GM23248 (cell line): ENCODE measurements at regions not wholly inside any gene's neighbourhood (a gene's known extent, or its start where the extent isn't known, plus 50 kb on each side); places are given as distances from the start of the nearest gene placed in this dataset.
A peak's percentile ranks its signal among the peaks of the same experiment; 100 is the strongest.

Source experiments
- EZH2 ChIP-seq: fragments of 200-600 bp; sonication (generic); IDR thresholded peaks from 2 replicates; pipeline ENCODE4 v1.6.1; 2018; ENCODE audit warnings: antibody characterized with exemption, mild to moderate bottlenecking; ENCODE audit not compliant: insufficient read depth, poor library complexity, severe bottlenecking
- EZH2phosphoT487 ChIP-seq: fragments of 200-600 bp; sonication (generic); IDR thresholded peaks from 2 replicates; pipeline ENCODE4 v1.6.1; 2018; ENCODE audit warnings: antibody characterized with exemption, moderate library complexity, mild to moderate bottlenecking, low read depth; ENCODE audit not compliant: insufficient read depth

GRCh38 chr2:236769981-236770671 is 200.5 kb downstream of the ACKR3 start:
- TF ChIP-seq EZH2 (no peak), EZH2phosphoT487 (0 out of 2 replicates have a peak, but pooled peaks have one; percentile 49)
